ENCODE measurements at regions not wholly inside any gene's neighbourhood (a gene's known extent, or its start where the extent isn't known, plus 50 kb on each side); places are given as distances from the start of the nearest gene placed in this dataset.

GRCh38 chr16:86215979-86216585 lies 294.2 kb upstream of the FOXF1 start:
- no peak overlapping the region for H3K4me3 ChIP-seq (ENCODE audit: insufficient read depth, low read depth, low read length)
- H3K4me2 ChIP-seq (ENCODE audit: low read length) = no peak overlapping the region
- Mint-ChIP-seq H3K36me3 (ENCODE audit: low read depth, unreplicated experiment) (no peaks in the 10 kb centered on the region), H3K27ac (ENCODE audit: unreplicated experiment) (no peak overlapping the region), H3K4me1 (ENCODE audit: low read depth, unreplicated experiment) (peaks cover 5% of the 10 kb centered on the region), H3K27me3 (ENCODE audit: low read depth, unreplicated experiment) (peaks cover 51% of the 10 kb centered on the region), H3K9me3 (ENCODE audit: unreplicated experiment) (peaks cover 9% of the 10 kb centered on the region), H3K4me3 (ENCODE audit: unreplicated experiment) (no peak overlapping the region)
- H3K9me3 ChIP-seq (ENCODE audit: insufficient read depth, low read depth, low read length) = no peaks in the 10 kb centered on the region
- no peaks in the 10 kb centered on the region for H4K20me1 ChIP-seq (ENCODE audit: insufficient read depth, low read length)
- H3K9ac ChIP-seq (ENCODE audit: low read length) = no peak overlapping the region
- H3K4me1 ChIP-seq (ENCODE audit: insufficient read depth, low read length) = peaks cover under 1% of the 10 kb centered on the region
- DNase-seq (ENCODE audit: low read depth) (no peak), FAIRE-seq (no peak)
- no peaks in the 10 kb centered on the region for H3K36me3 ChIP-seq (ENCODE audit: insufficient read depth, low read length)
- no peak overlapping the region for H2AFZ ChIP-seq (ENCODE audit: low read depth, low read length)
- H3K79me2 ChIP-seq (ENCODE audit: insufficient read depth, low read length) = no peaks in the 10 kb centered on the region
- H3K27me3 ChIP-seq (ENCODE audit: insufficient read depth, low read length) = peaks cover 6% of the 10 kb centered on the region
- H3K27ac ChIP-seq (ENCODE audit: low read depth, low read length) = no peak overlapping the region
- TF ChIP-seq EZH2 (IDR thresholded peaks at IDR 0.05; ENCODE audit: insufficient read depth, low read length) (no peak), CTCF (IDR thresholded peaks at IDR 0.05; ENCODE audit: insufficient read depth, low read depth, low read length) (no peak)

- Histone ChIP-seq H3K27me3 (ENCODE audit: insufficient read depth, low read length) (peaks cover 6% of the 10 kb centered on the region), H3K4me2 (ENCODE audit: low read length) (no peak overlapping the region), H3K9ac (ENCODE audit: low read length) (no peak overlapping the region), H3K79me2 (ENCODE audit: insufficient read depth, low read length) (no peaks in the 10 kb centered on the region), H3K9me3 (ENCODE audit: insufficient read depth, low read depth, low read length) (no peaks in the 10 kb centered on the region), H3K4me1 (ENCODE audit: insufficient read depth, low read length) (peaks cover 3% of the 10 kb centered on the region), H4K20me1 (ENCODE audit: insufficient read depth, low read length) (no peaks in the 10 kb centered on the region), H3K27ac (ENCODE audit: low read depth, low read length) (no peak overlapping the region), H3K36me3 (ENCODE audit: insufficient read depth, low read length) (no peaks in the 10 kb centered on the region), H3K4me3 (ENCODE audit: insufficient read depth, low read depth, low read length) (no peak overlapping the region), H2AFZ (ENCODE audit: low read depth, low read length) (no peak overlapping the region)
- Mint-ChIP-seq H3K4me3 (ENCODE audit: unreplicated experiment) (no peak overlapping the region), H3K4me1 (ENCODE audit: low read depth, unreplicated experiment) (peaks cover 5% of the 10 kb centered on the region), H3K27me3 (ENCODE audit: low read depth, unreplicated experiment) (peaks cover 56% of the 10 kb centered on the region), H3K27ac (ENCODE audit: unreplicated experiment) (no peak overlapping the region), H3K9me3 (ENCODE audit: unreplicated experiment) (peaks cover 9% of the 10 kb centered on the region), H3K36me3 (ENCODE audit: low read depth, unreplicated experiment) (no peaks in the 10 kb centered on the region)
- TF ChIP-seq EZH2 (IDR thresholded peaks at IDR 0.05; ENCODE audit: insufficient read depth, low read length) (no peak), CTCF (IDR thresholded peaks at IDR 0.05; ENCODE audit: insufficient read depth, low read depth, low read length) (no peak)
- DNase-seq (ENCODE audit: low read depth) (no peak), FAIRE-seq (no peak)
Observed at GRCh38 chr16:86216591-86216990, 293.7 kb upstream of the FOXF1 start.

Data from astrocyte (in vitro differentiated cells and primary cell).